ENCODE measurements at regions not wholly inside any gene's neighbourhood (a gene's known extent, or its start where the extent isn't known, plus 50 kb on each side); places are given as distances from the start of the nearest gene placed in this dataset.

GRCh38 chr5:118778941-118779340 lies 209.4 kb downstream of the DTWD2 start:
- no peak for DNase-seq (ENCODE audit: low read depth)

DNA sequence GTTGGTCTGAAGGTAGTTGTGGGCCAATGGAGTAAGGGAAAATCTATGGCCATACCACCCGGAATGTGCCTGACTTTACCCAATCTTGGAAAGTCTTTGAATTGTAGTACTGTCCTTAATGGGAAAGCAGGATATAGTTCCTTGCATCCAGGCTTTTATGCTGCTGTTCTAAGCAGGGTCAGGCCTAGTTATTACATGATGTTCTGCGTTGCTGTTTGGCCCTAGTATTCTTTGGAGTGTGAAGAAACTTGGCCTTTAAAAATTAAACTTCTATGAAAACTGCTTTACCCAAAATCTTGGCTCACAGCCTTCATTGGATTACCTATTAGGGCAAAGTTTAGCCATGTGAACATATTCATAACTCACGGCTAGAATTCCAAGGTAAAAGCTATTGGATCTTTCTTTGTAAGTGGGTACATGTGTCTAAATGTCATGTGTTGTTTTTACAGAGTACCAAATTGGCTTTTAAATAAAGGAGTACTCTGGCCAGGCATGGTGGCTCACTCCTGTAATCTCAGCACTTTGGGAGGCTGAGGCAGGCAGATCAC lies 211.1 kb downstream of the DTWD2 start:
- no peak for DNase-seq (ENCODE audit: low read depth)

GRCh38 chr5:118776755-118777154 lies 211.6 kb downstream of the DTWD2 start:
- no peak for DNase-seq (ENCODE audit: low read depth)

DNA sequence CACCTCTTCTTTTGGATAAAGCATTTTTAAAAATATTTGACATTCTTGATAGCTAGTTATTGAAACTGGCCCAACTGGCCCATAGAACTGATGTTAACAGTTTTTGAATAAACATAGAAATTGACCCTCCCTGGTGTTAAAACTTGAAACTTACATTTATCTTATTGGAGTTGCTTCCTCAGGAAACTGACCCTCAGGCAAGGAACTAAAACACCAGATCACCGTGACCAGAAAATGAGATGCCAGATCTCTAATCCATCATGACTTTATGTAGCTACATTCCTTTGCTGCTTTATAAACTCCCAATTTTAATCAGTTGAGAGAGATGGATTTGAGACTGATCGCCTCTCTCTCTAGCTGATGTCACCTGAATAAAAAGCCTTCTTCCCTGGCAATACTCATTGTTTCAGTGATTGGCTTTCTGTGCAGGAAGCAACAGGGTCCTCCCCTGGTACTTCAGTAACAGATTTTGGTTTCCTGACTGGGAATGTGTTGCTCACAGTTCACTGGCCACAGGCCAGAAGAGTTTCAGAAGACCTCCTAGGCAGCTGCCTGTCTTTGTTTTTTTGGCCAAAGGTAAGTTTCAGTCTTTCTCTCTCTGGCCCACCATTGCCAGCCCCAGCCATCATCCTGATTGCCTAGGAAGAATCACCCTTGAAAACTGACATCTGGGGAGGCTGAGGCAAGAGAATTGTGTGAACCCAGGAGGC lies 212.4 kb downstream of the DTWD2 start:
- no peak for DNase-seq (ENCODE audit: low read depth)

DNA sequence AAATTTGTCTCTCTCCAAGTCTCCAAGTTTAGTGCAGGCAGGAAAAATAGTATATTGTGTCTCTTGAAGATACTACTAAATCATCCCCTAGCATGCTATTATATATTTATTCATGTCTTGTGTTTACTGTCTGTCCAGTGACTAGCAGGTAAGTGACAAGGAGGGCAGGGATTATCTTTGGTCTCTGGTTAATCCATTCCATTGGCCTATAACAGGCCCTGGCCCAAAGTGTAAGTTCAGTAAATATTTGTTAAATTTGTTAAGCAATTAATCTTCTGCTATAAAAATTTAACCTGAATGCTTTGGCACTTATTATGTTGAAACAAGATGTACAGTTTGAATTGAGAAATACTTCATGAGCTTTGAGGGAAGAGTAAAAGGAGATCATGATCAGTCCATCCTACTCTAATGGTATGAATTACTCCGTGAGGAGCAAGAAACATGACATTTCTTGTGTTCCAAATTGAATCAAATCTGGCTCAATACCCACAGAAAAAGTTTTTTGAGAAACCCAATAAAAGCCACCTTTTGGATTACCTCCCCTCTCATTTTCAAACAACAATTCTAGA lies 219.7 kb downstream of the DTWD2 start:
- no peak for DNase-seq (ENCODE audit: low read depth)

- DNase-seq (ENCODE audit: low read depth) = no peak
Measured at GRCh38 chr5:118762291-118762690, 226.1 kb downstream of the DTWD2 start.

GRCh38 chr5:118761814-118762213 lies 226.5 kb downstream of the DTWD2 start:
- DNase-seq (ENCODE audit: low read depth) = no peak

- DNase-seq (ENCODE audit: low read depth) = no peak
Measured at GRCh38 chr5:118752969-118753368, 235.4 kb downstream of the DTWD2 start.

DNA sequence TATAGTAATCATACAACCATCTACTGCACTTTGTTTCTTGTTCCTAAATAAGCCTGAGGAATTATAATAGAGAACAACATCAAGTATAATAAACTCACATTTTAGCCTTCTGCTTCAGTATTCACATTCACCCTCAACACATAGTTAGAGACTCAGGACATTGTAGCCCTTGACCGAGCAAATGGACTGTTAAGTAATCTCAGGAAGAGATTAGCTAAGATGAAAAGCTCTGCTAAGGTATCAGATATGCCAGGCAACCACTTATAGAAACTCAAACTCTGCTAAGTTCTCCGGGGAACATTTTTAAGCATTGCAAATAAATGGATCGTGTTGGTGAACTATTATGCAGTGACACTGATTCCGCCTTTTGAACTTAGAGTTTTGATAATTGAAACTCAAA lies 252.0 kb downstream of the DTWD2 start:
- DNase-seq (ENCODE audit: low read depth) = no peak

- no peak for DNase-seq (ENCODE audit: low read depth)
Measured at GRCh38 chr5:118733394-118733793, 255.0 kb downstream of the DTWD2 start.

GRCh38 chr5:118728191-118728590 lies 260.2 kb downstream of the DTWD2 start:
- DNase-seq (ENCODE audit: low read depth) = no peak

DNA sequence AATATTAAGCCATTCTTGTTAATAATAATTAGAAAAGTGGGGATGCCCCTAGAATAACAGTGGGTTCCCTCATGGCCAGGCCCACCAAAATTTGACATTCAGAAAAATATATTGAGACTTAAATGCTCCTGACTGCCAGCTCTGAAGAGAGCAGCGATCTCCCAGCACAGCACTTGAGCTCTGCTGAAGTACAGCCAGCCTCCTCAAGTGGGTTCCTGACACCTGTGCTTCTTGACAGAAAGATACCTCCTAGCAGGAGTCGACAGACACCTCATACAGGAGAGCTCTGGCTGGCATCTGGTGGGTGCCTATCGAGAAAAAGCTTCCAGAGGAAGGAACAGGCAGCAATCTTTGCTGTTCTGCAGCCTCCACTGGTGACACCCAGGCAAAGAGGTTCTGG lies 261.5 kb downstream of the DTWD2 start:
- no peak for DNase-seq (ENCODE audit: low read depth)

GRCh38 chr5:118723021-118723338 lies 265.4 kb downstream of the DTWD2 start:
- no peak for DNase-seq (ENCODE audit: low read depth)

DNA sequence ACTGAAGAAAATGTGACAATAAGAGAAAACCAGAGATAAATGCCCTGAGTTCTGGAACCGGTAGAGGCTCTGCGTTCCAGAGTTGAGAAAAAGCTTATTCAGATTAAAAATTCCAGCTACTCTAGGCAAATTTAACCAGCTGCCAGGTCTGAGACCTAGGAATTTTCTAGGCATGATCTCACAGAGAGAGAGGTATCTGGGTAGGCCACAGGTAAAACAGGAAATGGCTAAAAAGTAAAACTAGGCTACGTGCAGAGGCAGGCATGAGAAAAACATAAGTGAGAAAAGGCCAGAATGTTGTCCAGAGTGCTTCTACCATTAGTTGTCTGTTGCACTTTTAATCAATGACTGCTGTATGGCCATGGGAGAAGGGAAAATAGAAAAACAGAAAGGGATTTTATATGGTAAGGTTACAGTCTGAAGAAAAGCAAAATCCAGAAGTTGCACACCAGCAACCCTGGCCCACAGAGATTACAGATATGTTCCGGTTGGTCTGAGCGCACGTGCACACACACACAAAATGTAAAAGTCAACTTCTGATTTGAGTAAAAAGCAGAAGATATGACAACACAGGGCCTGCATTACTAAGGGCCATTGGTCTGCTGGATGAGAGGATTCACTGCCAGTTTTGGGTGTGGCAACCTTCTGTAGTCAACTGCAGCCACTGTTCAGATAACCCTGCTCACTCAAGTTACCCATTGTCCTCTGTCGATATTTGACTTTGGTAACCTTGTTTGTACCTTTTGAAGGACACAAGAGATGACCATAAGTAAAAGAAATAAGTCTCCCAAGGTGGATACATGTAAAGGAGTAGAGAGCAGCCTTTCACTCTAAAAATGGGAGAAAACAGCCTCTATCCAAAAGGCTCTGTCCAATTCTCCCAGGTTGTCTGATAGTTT lies 266.0 kb downstream of the DTWD2 start:
- DNase-seq (ENCODE audit: low read depth) = no peak

DNA sequence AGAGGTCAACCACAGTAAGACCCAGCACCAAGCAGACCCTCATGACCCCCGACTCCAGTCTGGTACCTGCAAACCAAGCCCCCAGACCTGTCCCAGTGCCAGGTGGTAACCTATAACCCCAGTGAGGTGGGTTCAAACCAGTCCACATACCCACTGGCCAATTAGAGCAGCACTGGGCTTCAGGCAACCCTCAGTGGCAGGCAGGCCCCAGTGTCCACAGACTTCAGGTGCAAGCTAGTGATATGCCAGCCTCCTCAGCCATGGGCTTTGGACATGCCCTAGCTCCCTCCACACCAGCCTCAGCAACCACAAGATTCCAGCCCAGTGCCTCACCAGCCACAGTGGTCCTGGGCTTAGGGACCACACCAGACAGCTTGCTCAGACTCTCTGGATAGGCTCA lies 276.6 kb downstream of the DTWD2 start:
- DNase-seq (ENCODE audit: low read depth) = no peak

DNA sequence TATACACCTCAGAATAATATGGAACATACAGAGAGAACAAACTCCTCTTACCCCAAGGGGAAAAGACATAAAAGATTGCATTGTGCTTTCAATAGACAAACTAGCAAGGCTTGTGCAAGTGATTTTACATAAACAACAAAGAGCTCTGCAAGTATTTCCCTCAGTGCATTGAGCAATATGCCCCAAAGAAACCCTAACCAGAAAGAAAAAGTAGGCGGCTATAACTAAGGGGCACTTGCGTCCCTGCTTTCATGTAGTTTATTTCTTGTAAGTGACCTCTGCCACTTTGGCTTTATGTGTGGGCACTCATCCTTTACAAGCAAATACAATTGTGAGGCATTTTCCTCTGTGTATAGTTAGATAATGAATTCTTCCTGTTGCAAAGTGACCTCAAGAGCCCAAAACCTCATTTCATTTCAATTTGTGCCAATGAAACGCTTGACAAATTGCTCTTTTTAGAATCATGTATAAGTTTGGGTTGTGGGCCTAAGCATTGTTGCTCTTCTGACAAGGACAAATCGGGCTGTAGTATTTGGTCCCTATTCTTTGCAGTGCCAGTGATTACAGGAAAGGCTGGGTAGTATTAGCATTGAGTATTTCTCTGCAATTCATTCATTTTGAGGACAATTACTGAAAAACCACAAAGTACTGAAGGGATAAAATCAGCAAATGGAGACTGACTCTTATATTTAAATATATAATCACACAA lies 282.2 kb downstream of the DTWD2 start:
- DNase-seq (ENCODE audit: low read depth) = no peak

GRCh38 chr5:118703241-118703640 lies 285.1 kb downstream of the DTWD2 start:
- no peak for DNase-seq (ENCODE audit: low read depth)

DNA sequence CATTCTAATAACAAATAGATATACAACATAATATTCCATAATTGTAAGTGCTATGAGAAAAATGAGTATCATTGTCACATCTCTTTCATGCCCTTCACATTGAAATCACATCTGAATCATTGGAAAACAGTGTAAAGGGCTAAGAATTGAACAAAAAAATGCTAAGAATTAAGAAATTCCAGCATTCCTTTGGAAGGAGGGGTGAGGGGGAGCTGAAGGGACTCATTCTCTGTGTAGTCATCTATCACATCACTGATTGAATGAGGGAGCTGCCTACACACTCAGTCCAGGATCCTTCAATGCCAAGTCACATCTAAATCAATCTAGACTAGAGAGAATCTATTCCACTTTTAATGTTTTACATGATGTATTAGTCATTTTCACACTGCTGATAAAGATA lies 286.6 kb downstream of the DTWD2 start:
- DNase-seq (ENCODE audit: low read depth) = no peak

DNA sequence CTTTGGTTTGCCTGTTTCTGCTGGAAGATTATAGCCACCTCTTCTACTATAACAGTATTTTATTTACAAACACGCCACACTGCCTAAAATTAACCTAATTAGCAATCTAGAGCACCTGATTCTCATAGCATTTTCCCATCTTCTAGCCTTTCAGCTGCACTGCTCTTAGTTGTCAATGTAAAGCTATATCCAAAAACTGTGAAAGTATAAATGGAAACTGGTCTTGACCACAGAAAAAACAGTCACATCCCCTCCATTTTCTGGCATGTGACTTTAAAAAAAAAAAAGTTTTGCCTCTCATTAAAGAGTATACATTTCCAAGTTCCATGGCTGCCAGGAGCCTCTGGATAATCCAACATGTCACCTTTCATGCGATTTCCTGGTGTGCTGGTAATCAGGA lies 287.8 kb downstream of the DTWD2 start:
- no peak for DNase-seq (ENCODE audit: low read depth)

DNA sequence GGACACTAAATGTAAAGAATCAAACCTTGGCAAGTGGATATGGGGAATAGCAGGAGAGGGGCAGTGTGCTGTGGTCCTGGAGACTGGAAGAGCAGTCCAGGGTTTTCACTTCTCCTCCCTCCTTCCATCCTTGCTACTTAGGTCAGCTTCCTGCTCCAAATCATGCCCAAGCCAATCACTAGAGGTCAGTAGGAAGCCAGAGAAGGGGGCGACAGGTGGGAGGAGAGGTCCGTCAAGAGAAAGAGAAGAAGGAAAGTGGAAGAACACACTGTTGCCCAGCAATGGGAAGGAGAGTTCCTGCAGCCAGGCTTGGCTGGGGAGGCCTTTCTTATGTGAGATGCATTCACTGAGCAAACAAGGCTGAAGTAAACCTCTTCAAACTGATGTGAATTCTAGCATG lies 289.6 kb downstream of the DTWD2 start:
- DNase-seq (ENCODE audit: low read depth) = no peak

GRCh38 chr5:118696076-118696475 lies 292.3 kb downstream of the DTWD2 start:
- DNase-seq (ENCODE audit: low read depth) = no peak

GRCh38 chr5:118692811-118693342 lies 295.5 kb downstream of the DTWD2 start:
- DNase-seq (ENCODE audit: low read depth) = no peak
